HG03521 (cell line): ENCODE measurements at regions not wholly inside any gene's neighbourhood (a gene's known extent, or its start where the extent isn't known, plus 50 kb on each side); places are given as distances from the start of the nearest gene placed in this dataset.
A peak's percentile ranks its signal among the peaks of the same experiment; 100 is the strongest.

Experiments
- ATAC-seq: cut with Tn5 transposase; IDR thresholded peaks from one replicate; pipeline ENCODE4 v1.9.1; 2021; ENCODE audit warnings: mild to moderate bottlenecking, moderate library complexity; ENCODE audit not compliant: unreplicated experiment

- no peak for ATAC-seq
These were observed 349.1 kb upstream of the DDX53 start for GRCh38 chrX:22650691-22651090.

- no peak for ATAC-seq
These were observed 347.2 kb upstream of the DDX53 start for GRCh38 chrX:22652596-22652995.

DNA sequence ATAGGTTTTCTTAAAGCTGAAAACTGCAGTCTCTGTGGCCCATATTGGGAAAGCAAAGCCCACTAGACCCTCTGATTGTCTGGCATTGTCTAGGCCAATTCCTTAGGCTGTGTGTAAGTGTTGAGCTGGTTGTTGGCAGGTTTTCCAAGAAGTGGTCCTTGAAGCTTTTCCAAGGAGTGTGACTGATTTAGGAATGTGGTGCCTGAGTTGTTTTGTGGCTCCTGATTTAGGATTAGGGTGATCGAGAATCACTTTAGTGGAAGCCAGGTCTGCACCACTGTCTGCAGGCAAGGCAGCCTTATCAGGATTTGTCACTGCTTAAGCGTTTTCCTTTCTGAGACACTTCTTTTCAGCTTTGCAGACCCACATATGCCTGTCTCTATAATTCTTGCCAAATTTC, 339.0 kb upstream of the DDX53 start:
- no peak for ATAC-seq

DNA sequence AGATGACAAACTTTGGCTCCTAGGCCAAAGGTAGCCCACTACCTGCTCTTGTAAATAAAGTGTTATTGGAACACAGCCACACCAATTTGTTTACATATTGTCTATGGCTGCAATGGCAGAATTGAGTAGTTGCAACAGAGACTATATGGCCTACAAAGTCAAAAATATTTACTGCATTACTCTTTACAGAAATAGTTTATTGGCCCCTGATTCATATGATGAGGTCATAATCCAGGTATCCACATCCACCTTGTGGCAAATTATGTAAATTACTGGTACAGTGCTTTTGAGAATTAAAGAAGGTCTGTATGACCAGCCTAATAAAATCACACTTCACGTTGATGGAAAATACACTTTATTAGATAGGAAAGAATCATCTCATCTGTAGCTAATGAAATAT, 337.0 kb upstream of the DDX53 start:
- no peak for ATAC-seq

DNA sequence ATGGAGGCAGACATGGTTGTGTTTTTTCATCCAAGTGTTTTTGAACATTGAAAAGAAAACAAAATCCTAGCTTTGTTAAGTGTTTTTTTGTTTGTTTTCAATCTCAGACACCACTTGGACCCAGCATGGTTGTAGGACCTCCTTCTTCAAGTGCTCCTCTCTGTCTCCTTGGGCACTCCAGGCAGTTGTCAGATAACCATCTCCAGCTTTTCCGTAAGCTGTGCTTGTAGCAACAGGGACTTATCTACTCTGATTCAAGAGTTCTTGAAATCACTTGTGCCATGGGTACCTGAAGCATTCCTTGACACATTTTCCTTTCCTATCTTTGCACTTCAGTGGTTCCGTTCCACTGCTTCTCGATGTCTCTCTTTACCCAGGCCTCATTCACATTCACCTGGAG, 334.9 kb upstream of the DDX53 start:
- ATAC-seq = no peak

GRCh38 chrX:22665818-22666217, 333.9 kb upstream of the DDX53 start:
- ATAC-seq = no peak

DNA sequence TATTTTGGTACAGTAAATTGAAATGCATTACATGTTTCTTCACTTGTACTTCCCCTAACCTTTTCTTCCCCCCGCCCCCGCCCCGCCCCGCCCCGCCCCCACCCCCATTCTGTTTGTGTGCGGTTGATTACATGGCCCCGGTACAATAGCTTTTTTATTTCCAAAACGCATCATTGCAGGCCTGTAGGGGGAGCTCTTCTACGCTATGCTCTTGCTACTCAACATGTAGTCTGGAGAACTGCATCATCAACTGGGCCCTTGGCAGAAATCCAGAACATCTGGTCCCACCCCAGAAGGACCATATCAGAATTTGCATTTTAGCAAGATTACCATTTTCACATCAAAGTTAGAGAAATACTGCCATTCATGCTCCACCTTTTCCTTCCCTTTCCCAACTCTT, 333.3 kb upstream of the DDX53 start:
- no peak for ATAC-seq

- no peak for ATAC-seq
These were observed 324.8 kb upstream of the DDX53 start for GRCh38 chrX:22674932-22675331.

GRCh38 chrX:22686138-22686541, 313.6 kb upstream of the DDX53 start:
- no peak for ATAC-seq

- no peak for ATAC-seq
These were observed 310.5 kb upstream of the DDX53 start for GRCh38 chrX:22689290-22689689.

- no peak for ATAC-seq
These were observed 309.6 kb upstream of the DDX53 start for GRCh38 chrX:22690116-22690515.

DNA sequence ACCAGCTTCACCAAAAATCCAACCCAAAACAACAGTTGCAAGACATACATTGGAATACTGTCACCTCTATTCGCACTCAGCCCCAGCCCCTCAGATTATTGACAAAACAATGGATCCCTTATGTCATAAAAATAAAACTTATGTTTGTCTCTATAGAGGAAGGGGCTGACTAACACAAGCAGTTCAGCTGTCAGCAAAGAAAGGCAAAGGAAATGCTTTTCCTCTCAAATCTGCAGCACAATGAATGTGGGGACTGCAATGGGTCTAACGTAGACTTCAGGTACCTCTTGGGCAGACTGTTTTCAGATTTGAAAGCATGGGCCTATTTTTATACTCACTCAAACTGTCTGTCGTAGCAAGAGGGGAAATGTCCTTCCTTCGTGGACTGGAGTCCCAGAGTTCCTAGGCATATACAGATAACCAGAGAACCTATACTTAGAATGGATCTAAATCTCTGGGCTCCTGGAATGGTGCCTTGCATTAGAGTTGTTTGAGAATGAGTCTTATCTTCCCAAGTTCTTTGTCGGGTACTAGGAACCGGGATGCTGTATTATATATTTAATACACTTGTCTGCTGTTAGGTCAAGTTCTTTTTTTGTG, 307.7 kb upstream of the DDX53 start:
- ATAC-seq = no peak

DNA sequence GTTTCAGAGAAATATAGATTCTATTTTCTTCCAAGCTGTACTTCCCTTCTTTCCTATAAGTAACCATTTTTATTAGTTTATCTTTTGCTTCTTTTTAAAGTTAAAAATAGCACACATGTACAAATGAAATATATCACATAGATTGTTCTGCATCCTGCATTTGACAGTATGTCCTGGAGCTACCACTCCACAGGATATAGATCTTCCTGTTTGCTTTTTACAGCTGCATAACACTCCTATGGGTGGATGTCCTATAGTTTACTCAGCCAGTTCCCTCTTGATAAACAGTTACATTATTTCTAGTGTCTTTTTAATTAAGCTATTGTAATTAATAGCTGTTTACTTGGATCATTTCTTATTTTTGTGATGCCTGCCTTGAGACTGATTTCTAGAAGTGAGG, 301.6 kb upstream of the DDX53 start:
- ATAC-seq = no peak

GRCh38 chrX:22699581-22700091, 300.1 kb upstream of the DDX53 start:
- no peak for ATAC-seq

DNA sequence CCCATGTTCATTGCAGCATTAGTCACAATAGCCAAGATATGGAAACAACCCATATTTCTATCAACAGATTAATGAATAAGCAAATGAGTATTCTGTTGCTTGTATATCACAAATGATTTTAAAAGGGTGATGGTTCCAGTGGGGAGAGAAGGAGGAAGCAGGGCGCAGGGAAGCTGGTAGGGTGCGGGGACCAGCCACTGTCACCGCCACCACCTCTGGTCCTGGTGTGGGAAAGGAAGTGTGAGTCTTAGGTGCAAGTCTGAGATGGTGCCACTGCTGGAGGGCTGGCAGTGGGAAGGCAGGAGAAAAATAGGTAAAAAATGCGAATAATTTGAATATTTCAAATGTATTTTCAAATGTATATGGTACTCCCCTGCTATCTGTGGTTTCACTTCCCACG, 286.8 kb upstream of the DDX53 start:
- no peak for ATAC-seq

GRCh38 chrX:22730542-22730941, 269.2 kb upstream of the DDX53 start:
- no peak for ATAC-seq

DNA sequence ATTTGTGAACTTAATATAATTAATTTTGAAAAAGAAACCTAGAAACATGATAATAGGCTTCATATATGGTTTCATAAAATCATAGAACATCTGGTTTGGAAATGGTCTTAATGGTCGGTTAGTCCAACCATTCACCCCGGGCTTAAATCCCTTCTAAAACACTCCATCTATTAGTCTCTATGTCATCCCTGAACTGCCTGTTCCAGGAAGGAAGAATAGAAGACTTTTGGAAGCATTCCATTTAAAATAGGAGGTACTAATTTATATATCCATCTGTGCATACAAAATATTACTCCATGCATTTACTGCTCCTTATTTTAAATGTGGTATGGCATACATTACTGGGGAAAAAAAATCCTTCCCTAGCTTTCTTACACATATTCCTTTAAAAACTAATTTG, 262.2 kb upstream of the DDX53 start:
- no peak for ATAC-seq

DNA sequence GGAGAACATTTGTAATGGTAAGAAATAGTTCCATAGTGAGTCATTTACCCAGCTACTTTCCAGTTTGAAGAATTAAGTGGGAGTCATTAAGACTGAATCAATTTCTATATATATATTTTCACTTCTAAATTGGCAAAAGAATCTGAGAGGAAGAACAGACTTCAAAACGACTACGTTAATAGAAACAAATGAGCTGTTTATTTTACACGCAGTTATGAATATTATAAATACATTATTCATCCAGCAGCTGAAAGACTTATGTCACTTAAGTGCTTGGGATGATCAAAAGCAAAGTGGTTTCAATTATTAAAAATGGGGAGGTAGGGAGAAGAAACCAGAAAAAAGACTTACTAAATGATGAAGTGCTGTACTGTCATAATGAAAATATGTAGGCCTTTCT, 260.5 kb upstream of the DDX53 start:
- no peak for ATAC-seq

GRCh38 chrX:22740836-22741235, 258.9 kb upstream of the DDX53 start:
- ATAC-seq = no peak

DNA sequence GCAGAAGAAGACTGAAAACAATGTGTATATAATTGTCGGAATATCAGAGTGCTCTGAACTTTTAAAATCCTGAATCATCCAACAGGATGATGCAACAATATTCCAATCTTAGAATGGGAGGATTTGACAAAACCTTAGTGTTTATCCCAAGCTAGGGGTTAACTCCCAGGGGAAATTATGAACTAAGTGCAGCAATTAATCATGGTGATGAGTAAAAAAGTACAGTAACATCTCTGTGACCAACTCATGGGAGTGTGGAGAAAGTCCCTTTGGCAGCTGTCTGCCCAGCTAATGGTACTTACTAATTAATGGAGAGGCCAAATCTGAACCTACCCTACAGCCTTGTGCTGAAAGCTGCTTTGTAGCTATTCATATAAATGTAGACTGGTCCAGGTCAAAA, 257.6 kb upstream of the DDX53 start:
- no peak for ATAC-seq

DNA sequence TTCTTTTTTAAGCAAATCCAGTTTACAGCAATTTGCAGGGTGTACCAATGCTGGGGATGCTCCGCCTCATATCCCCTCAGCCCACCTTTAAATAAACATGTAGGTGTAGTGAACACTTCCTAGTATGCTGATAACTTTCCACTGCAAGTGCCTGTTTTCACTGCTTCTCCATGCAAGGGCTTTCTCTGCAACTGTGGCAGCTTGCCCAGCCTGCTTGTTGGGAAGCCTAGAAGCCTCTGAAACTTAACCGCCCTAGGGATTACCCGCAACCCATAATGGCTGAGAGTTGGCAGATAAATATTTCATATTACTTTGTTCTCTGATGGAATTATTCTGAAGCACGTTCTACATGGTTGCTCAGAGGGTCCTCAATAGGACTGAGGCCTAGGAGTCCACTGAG, 253.7 kb upstream of the DDX53 start:
- ATAC-seq = no peak

GRCh38 chrX:22748093-22748999, 251.4 kb upstream of the DDX53 start:
- peak; percentile 61 for ATAC-seq
